ENCODE measurements at regions not wholly inside any gene's neighbourhood (a gene's known extent, or its start where the extent isn't known, plus 50 kb on each side); places are given as distances from the start of the nearest gene placed in this dataset. TPM values are rescaled to one million over a fixed set of nuclear protein-coding genes. Genes with fewer than 3 reads are reported as not detected.

DNA sequence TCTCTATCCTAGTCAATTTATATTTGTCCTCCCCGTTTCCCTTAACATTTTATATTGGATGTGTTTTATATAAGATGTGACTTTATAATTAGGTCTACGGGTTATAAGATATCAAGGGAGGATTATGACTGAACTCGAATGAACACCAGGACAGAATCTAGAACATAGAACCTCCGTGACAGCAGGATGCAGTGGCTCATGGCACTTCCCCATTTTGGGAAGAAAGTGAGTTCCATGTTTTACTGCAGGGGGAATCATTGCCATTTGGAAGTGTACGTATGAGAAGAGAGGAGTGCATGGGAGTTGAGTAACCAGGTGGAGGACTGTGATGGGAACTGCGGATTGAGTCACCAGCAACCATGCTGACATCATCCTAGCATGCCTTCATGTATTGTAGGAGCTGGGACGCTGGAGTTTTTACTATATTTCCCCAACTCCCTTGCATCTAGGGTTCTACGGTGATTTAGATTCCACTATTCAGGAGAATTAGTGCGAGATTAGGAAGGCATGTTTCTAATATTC is 56.1 kb upstream of the FOXC1 start:
- DNase-seq = no peak

DNA sequence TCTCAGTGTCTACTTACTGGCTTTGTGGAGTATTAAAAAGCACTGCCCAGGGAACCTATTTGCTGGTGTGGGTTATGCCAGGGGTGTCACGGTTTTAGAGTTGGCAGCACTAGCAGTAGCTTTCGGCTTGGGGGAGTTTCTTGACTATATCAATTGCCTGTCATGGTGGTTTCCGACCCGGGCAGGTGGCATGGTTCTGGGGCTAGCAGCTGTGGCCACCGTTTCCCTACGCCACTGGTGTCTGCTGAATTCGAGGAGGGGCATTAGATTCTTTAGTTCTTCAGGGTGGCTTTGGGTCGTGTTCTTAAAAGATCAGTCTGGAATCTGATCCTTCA is 55.6 kb upstream of the FOXC1 start:
- no peak for DNase-seq

DNA sequence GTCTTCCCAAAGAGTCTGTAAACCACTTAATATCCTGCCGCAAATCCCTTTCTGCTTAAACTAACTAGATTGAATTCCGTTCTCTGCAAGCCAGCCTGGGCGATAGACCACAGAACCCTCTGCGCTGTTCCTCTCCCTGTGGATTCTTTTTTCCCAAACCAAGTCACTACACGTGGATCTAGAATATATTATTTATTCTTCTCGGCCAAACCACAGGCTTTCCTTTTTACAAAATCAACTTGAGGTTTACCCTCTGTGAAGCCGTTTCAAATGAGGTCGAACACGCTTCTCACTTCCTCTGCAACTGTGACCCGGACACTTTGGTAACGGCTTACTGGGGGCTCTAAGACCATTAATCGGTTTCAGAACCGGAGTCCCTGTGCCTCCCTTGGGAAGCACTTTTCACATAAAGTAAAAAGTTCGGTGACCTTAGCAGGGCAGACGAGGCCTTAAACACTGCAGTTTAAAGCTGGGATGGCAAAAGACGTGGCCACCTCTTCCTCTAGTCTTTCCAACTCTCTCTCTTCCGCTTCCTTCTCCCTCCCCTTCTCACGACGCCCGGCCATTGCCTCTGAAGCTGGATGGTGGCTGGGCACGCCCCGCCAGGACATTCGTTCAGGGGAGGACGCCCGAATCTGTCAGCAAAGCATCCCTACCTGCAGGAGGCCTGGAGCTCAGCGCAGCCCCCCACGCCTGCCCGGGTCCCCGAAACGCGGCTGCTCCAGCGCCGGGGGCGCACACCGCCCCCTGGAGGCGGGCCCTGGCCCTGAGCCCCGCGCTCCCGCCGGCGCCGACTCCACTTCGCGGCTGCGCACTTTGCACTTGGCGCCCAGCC is 55.0 kb upstream of the FOXC1 start:
- DNase-seq = peak; percentile 19

DNA sequence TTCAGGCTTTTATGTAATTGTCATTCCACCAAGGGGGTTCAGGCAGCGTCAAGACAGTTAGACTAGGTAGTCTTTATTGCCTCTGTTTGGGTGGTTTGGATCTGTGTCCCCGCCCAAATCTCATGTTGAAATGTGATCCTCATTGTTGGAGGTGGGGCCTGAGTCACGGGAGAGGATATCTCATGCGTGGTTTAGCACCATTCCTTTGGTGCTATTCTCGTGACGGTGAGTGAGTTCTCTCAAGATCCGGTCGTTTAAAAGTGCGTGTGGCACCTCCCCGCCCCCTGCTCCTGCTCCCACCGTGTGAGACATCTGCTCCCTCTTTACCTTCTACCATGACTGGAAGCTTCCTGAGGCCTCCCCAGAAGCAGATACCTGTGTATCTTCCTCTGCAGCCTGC is 51.3 kb upstream of the FOXC1 start:
- no peak for DNase-seq

Small RNA genes in the stretch of these regions (small RNA-seq; reads per million reads assigned to genes)
- not detected for gene RN7SL352P

All from occipital lobe (tissue), 2 donors.